ENCODE measurements at regions not wholly inside any gene's neighbourhood (a gene's known extent, or its start where the extent isn't known, plus 50 kb on each side); places are given as distances from the start of the nearest gene placed in this dataset.

DNA sequence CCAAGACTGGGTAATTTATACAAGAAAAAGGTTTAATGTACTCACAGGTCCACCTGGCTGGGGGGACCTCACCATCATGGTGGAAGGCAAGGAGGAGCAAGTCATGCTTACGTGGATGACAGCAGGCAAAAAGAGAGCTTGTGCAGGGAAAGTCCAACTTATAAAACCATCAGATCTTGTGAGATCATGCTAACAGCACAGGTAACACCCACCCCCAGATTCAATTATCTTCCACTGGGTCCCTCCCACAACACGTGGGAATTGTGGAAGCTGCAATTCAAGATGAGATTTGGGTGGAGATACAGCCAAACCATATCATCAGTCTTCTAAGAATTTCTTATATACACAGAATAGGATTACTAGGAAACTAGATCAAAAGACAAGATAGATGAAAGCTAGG lies 555.6 kb downstream of the PRR16 start:
- no peak for TF ChIP-seq POLR2AphosphoS5 (IDR thresholded peaks at IDR 0.05; ENCODE audit: low read depth, low read length)
- TF ChIP-seq, protein P1, sequence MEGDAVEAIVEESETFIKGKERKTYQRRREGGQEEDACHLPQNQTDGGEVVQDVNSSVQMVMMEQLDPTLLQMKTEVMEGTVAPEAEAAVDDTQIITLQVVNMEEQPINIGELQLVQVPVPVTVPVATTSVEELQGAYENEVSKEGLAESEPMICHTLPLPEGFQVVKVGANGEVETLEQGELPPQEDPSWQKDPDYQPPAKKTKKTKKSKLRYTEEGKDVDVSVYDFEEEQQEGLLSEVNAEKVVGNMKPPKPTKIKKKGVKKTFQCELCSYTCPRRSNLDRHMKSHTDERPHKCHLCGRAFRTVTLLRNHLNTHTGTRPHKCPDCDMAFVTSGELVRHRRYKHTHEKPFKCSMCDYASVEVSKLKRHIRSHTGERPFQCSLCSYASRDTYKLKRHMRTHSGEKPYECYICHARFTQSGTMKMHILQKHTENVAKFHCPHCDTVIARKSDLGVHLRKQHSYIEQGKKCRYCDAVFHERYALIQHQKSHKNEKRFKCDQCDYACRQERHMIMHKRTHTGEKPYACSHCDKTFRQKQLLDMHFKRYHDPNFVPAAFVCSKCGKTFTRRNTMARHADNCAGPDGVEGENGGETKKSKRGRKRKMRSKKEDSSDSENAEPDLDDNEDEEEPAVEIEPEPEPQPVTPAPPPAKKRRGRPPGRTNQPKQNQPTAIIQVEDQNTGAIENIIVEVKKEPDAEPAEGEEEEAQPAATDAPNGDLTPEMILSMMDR (IDR thresholded peaks at IDR 0.05): no peak
- no peak for TF ChIP-seq YY1 (IDR thresholded peaks at IDR 0.05; ENCODE audit: low read depth)
- no peak for TF ChIP-seq TEAD4 (IDR thresholded peaks at IDR 0.05; ENCODE audit: borderline replicate concordance, insufficient read depth)
- TF ChIP-seq MXI1 (IDR thresholded peaks at IDR 0.05; ENCODE audit: low read depth, low read length): no peak
- TF ChIP-seq, protein P2, sequence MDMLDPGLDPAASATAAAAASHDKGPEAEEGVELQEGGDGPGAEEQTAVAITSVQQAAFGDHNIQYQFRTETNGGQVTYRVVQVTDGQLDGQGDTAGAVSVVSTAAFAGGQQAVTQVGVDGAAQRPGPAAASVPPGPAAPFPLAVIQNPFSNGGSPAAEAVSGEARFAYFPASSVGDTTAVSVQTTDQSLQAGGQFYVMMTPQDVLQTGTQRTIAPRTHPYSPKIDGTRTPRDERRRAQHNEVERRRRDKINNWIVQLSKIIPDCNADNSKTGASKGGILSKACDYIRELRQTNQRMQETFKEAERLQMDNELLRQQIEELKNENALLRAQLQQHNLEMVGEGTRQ (IDR thresholded peaks at IDR 0.05; ENCODE audit: borderline replicate concordance, low read depth, low read length): no peak
- TF ChIP-seq RFX5 (IDR thresholded peaks at IDR 0.05; ENCODE audit: low read length): no peak
- no peak for TF ChIP-seq EP300 (IDR thresholded peaks at IDR 0.05; ENCODE audit: borderline replicate concordance in 1 of 2, low read depth in 1 of 2, low read length in 1 of 2)
- TF ChIP-seq CHD2 (IDR thresholded peaks at IDR 0.05; ENCODE audit: low read length, partially characterized antibody): no peak
- TF ChIP-seq, protein P3, sequence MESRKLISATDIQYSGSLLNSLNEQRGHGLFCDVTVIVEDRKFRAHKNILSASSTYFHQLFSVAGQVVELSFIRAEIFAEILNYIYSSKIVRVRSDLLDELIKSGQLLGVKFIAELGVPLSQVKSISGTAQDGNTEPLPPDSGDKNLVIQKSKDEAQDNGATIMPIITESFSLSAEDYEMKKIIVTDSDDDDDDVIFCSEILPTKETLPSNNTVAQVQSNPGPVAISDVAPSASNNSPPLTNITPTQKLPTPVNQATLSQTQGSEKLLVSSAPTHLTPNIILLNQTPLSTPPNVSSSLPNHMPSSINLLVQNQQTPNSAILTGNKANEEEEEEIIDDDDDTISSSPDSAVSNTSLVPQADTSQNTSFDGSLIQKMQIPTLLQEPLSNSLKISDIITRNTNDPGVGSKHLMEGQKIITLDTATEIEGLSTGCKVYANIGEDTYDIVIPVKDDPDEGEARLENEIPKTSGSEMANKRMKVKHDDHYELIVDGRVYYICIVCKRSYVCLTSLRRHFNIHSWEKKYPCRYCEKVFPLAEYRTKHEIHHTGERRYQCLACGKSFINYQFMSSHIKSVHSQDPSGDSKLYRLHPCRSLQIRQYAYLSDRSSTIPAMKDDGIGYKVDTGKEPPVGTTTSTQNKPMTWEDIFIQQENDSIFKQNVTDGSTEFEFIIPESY (IDR thresholded peaks at IDR 0.05; ENCODE audit: borderline replicate concordance, low read depth): no peak
- TF ChIP-seq, protein P4, sequence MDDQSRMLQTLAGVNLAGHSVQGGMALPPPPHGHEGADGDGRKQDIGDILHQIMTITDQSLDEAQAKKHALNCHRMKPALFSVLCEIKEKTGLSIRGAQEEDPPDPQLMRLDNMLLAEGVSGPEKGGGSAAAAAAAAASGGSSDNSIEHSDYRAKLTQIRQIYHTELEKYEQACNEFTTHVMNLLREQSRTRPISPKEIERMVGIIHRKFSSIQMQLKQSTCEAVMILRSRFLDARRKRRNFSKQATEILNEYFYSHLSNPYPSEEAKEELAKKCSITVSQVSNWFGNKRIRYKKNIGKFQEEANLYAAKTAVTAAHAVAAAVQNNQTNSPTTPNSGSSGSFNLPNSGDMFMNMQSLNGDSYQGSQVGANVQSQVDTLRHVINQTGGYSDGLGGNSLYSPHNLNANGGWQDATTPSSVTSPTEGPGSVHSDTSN (IDR thresholded peaks at IDR 0.05): no peak

Measured in SK-N-SH (cell line).